Glutamatergic neuron (in vitro differentiated cells): ENCODE measurements at regions not wholly inside any gene's neighbourhood (a gene's known extent, or its start where the extent isn't known, plus 50 kb on each side); places are given as distances from the start of the nearest gene placed in this dataset.

Experiments used
- DNase-seq: peaks from one replicate; pipeline ENCODE4 v3.0.0; 2022
- H3K27ac Mint-ChIP-seq: one replicate; pipeline ENCODE4 v1.8.0; 2020; ENCODE audit warnings: mild to moderate bottlenecking, mixed read lengths, inconsistent platforms; ENCODE audit not compliant: unreplicated experiment
- H3K27me3 Mint-ChIP-seq: one replicate; pipeline ENCODE4 v1.8.0; 2020; ENCODE audit warnings: mild to moderate bottlenecking, moderate library complexity, mixed read lengths, inconsistent platforms; ENCODE audit not compliant: unreplicated experiment
- H3K36me3 Mint-ChIP-seq: one replicate; pipeline ENCODE4 v1.8.0; 2020; ENCODE audit warnings: mild to moderate bottlenecking, mixed read lengths, inconsistent platforms; ENCODE audit not compliant: unreplicated experiment
- H3K4me1 Mint-ChIP-seq: one replicate; pipeline ENCODE4 v1.8.0; 2020; ENCODE audit warnings: mild to moderate bottlenecking, low read depth, mixed read lengths, inconsistent platforms; ENCODE audit not compliant: unreplicated experiment
- H3K4me3 Mint-ChIP-seq: one replicate; pipeline ENCODE4 v1.8.0; 2020; ENCODE audit warnings: mild to moderate bottlenecking, mixed read lengths, inconsistent platforms; ENCODE audit not compliant: unreplicated experiment
- H3K9me3 Mint-ChIP-seq: one replicate; pipeline ENCODE4 v1.8.0; 2020; ENCODE audit warnings: mild to moderate bottlenecking, moderate library complexity, mixed read lengths, inconsistent platforms; ENCODE audit not compliant: unreplicated experiment
- TF ChIP-seq, protein P1 (sequence below): fragments of 200-600 bp; sonication (generic); IDR thresholded peaks from one replicate; pipeline ENCODE4 v1.5.0; 2021; ENCODE audit not compliant: partially characterized antibody, unreplicated experiment

GRCh38 chr5:31047621-31048020 lies 145.9 kb upstream of the CDH6 start:
- DNase-seq: no peak
- Mint-ChIP-seq H3K4me1 (peaks cover 27% of the 10 kb centered on the region), H3K36me3 (no peaks in the 10 kb centered on the region), H3K27me3 (peaks cover 2% of the 10 kb centered on the region), H3K4me3 (no peak overlapping the region), H3K9me3 (peaks cover 5% of the 10 kb centered on the region), H3K27ac (no peak overlapping the region)
- TF ChIP-seq, protein P1, sequence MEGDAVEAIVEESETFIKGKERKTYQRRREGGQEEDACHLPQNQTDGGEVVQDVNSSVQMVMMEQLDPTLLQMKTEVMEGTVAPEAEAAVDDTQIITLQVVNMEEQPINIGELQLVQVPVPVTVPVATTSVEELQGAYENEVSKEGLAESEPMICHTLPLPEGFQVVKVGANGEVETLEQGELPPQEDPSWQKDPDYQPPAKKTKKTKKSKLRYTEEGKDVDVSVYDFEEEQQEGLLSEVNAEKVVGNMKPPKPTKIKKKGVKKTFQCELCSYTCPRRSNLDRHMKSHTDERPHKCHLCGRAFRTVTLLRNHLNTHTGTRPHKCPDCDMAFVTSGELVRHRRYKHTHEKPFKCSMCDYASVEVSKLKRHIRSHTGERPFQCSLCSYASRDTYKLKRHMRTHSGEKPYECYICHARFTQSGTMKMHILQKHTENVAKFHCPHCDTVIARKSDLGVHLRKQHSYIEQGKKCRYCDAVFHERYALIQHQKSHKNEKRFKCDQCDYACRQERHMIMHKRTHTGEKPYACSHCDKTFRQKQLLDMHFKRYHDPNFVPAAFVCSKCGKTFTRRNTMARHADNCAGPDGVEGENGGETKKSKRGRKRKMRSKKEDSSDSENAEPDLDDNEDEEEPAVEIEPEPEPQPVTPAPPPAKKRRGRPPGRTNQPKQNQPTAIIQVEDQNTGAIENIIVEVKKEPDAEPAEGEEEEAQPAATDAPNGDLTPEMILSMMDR: no peak

DNA sequence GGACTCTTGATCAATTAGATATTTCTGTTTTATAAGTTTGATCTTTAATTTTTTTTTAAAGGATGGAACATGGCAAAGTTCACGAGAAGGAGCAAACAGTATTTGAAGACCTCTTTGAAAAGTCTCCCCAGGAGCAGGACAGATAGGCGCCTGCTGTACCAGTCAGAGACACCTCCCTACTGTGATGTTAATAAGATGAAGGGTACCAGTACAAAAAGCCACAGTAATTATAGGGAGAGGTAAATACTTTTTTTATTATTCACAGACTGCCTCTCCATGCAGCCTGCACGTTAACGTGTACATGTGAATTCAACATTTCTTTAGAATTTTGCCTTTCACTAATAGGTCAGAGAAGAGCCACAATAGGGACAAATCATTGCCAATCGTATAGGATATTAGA lies 146.5 kb upstream of the CDH6 start:
- Mint-ChIP-seq H3K27ac (no peak overlapping the region), H3K9me3 (peaks cover 5% of the 10 kb centered on the region), H3K4me1 (peaks cover 27% of the 10 kb centered on the region), H3K36me3 (peaks cover 2% of the 10 kb centered on the region), H3K4me3 (no peak overlapping the region), H3K27me3 (peaks cover 2% of the 10 kb centered on the region)
- DNase-seq: no peak
- TF ChIP-seq, protein P1: no peak

DNA sequence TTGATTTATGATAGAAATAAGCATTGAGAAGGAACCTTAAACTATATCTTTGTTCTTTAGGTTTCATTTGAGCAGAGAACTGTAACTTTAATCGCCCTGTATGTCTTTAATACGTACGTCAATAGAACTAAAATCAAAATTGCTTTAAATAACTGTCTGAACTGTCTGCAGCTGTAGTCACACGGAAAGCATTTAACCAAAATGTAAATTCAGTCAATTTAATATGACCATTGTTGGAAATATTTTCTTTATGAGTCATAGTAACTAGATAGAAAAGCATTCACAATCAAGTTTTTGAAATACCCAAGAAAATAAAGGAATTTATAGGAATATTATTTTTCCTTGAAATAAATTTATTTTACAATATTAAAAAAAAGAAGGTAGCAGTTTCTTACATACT lies 157.1 kb upstream of the CDH6 start:
- H3K27ac Mint-ChIP-seq: no peak overlapping the region
- no peak overlapping the region for H3K4me3 Mint-ChIP-seq
- H3K27me3 Mint-ChIP-seq: no peaks in the 10 kb centered on the region
- H3K4me1 Mint-ChIP-seq: peaks cover 5% of the 10 kb centered on the region
- TF ChIP-seq, protein P1: no peak
- DNase-seq: no peak
- peaks cover 12% of the 10 kb centered on the region for H3K9me3 Mint-ChIP-seq
- peaks cover 13% of the 10 kb centered on the region for H3K36me3 Mint-ChIP-seq

DNA sequence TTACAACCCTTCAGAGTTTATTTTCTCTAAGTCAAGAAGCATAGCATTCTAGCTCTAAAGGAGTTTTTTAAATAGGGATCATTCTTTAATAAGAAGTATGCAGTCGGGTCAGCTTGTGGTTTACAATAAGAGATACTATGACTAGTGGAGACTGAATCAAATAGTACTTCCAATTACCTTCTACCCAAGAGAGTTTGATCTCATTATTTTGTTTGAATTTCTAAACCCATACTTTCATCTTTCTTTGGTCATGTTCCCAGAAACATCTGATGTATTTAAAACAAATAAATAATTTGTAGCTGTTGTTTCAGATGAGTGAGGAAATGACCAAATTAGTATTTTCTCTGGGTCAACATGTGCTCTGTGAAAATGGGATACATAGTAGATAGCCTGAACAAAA lies 160.2 kb upstream of the CDH6 start:
- H3K27me3 Mint-ChIP-seq: no peaks in the 10 kb centered on the region
- peaks cover 4% of the 10 kb centered on the region for H3K9me3 Mint-ChIP-seq
- DNase-seq: no peak

DNA sequence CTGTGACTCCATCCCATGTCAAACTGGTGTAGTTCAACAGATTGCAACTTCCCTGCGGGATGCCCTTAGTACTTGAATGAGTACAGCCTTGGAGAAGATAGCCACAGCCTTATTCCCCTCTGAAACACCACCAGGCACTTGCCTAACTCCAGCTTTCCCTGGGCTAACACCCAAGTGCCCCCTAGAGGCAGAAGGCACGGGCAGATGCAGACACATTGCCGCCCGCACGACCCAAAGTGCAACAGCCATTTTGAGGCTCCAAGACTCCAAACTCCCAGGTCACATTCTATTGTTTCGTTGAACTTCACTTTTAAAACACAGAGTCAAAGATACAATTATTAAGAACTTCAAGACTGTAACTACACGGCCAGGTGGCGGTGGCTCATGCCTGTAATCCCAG lies 163.6 kb upstream of the CDH6 start:
- no peaks in the 10 kb centered on the region for H3K36me3 Mint-ChIP-seq
- no peaks in the 10 kb centered on the region for H3K9me3 Mint-ChIP-seq
- no peak for DNase-seq
- peaks cover 5% of the 10 kb centered on the region for H3K4me1 Mint-ChIP-seq
- H3K27me3 Mint-ChIP-seq: no peaks in the 10 kb centered on the region
- H3K4me3 Mint-ChIP-seq: no peak overlapping the region
- TF ChIP-seq, protein P1: no peak
- no peak overlapping the region for H3K27ac Mint-ChIP-seq

More for the DNA sequence above, 160.2 kb upstream of the CDH6 start:
- Mint-ChIP-seq H3K36me3 (peaks cover 3% of the 10 kb centered on the region), H3K27ac (no peak overlapping the region), H3K4me3 (no peak overlapping the region), H3K4me1 (peaks cover 5% of the 10 kb centered on the region)
- TF ChIP-seq, protein P1: no peak
